Skin epidermis (tissue), 12 donors: ENCODE measurements at regions not wholly inside any gene's neighbourhood (a gene's known extent, or its start where the extent isn't known, plus 50 kb on each side); places are given as distances from the start of the nearest gene placed in this dataset.
A peak's percentile ranks its signal among the peaks of the same experiment; 100 is the strongest.

Source experiments
- H3K27ac ChIP-seq, 21 experiments: fragments of 200-600 bp; sonication (generic) in 11 of 21; one replicate each; pipeline ENCODE4 v1.5.0; 2020; ENCODE audit warnings: mild to moderate bottlenecking in 3 of 21, inconsistent platforms in 2 of 21, moderate library complexity in 2 of 21
- H3K4me3 ChIP-seq, 7 experiments: fragments of 200-600 bp; sonication (generic) in 2 of 7; one replicate each; pipeline ENCODE4 v1.5.0; 2020; ENCODE audit warnings: inconsistent platforms in 2 of 7, mild to moderate bottlenecking in 2 of 7, moderate library complexity in 1 of 7

DNA sequence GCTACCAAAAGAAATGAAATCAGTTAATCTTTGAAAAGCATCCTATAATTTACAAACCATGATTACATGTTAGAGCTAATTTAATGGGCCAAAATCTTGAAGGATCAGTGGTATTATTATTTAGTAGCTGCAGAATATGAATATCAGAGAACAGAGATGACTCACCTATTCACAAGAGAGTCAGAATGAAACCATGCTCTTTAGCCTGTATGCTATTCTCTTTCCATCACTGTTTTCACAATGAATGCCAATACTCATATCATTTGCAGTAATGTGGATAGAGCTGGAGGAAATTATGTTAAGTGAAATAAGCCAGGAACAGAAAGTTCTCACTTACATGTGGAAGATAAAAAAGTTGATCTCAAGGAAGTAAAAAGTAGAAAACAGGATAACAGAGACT, 414.1 kb downstream of the CENPC start:
- no peak overlapping the region for H3K4me3 ChIP-seq
- no peak overlapping the region for H3K27ac ChIP-seq

GRCh38 chr4:67130411-67130810, 414.9 kb downstream of the CENPC start:
- Histone ChIP-seq H3K4me3 (no peak overlapping the region), H3K27ac (no peak overlapping the region)

DNA sequence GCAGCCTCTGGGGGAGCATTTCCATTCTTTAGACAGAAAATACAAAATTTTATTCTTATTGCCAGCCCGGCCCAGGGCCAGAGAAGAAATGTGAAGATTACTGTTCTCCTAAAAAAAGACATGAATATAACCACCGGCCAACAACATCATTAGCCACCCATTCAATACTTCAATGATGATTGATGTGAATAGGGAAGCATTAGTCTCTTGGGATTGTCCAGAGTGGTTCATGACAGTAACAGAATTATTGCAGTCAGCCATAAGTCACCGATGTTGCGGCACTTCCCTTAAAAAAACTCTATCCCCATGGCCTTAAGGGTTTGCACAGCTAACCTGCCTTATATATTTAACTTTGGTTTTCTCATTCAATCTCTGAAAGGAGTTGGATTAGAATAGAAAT, 418.7 kb downstream of the CENPC start:
- Histone ChIP-seq H3K27ac (no peak overlapping the region), H3K4me3 (no peak overlapping the region)

GRCh38 chr4:67125636-67126514, 419.4 kb downstream of the CENPC start:
- no peak overlapping the region for H3K27ac ChIP-seq
- no peak overlapping the region for H3K4me3 ChIP-seq

DNA sequence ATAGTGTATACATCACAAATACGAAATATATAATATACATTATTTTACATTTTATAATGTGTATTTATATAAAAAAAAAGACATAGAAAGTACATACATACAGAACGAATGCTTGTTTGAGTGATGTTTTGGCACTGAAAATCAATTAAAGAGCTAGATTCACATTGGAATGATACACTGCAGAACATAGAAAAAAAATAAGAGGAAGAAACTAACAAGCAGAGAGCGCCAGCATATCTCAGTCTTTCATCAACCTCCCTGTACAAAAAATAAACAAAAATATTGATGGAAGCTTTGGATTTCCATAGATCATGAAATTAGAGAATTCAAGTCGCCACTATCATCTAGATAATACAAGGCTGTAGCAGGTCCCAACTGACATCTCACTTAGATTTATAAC, 420.6 kb downstream of the CENPC start:
- H3K4me3 ChIP-seq: no peak overlapping the region
- H3K27ac ChIP-seq: no peak overlapping the region

- Histone ChIP-seq H3K27ac (no peak overlapping the region), H3K4me3 (no peak overlapping the region)
Observed at GRCh38 chr4:67122029-67122428, 423.3 kb downstream of the CENPC start.

GRCh38 chr4:67120369-67120768, 424.9 kb downstream of the CENPC start:
- Histone ChIP-seq H3K4me3 (no peak overlapping the region), H3K27ac (no peak overlapping the region)

- H3K4me3 ChIP-seq: no peak overlapping the region
- no peak overlapping the region for H3K27ac ChIP-seq
Observed at GRCh38 chr4:67109276-67109675, 436.0 kb downstream of the CENPC start.

DNA sequence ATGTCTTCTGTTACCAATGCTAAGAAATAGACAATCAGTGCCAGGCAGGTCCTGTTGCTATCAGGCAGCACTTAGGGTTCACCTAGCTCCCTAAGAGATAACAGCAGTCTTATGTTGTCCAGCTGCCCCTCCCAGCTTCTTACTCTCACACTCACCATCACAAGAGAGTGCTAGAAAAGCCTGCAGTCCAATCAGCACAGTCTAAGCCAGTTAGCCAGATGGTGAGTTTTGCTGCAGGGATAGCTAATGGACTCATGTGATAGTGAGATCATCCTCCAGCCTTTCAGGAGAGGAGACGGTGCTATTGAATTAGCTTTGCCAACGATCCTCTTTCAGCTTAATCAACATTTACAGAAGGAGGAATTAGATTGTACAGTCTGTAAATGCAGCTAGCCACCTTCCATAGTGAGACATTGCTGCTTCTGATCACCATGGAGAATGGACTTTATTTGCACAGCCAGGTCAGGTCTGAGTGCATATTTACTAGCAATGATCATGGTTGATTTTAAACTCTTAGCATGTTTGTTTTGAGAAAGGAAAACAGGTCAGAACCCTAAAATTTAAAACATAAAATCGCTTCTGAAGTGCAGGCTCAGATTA, 438.3 kb downstream of the CENPC start:
- Histone ChIP-seq H3K27ac (no peak overlapping the region), H3K4me3 (no peak overlapping the region)

DNA sequence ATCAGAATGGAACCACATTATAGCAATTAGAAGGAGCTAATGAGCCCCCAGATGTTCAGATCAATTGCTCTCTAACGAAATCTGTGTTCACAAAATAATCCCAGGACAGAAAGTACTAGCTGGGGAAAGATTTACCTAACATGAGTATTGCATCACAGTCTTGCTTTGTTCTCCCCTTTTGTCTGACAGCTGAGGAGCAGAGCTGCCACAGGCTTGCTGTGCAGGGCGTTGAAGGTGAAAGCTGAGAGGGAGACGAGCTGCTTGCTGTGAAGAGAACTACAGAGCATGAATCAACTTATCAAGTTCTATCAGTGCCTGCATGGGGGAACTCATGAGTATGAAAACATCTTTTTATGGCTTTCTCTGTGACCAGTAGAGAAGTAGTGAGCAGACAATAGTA, 441.2 kb downstream of the CENPC start:
- Histone ChIP-seq H3K4me3 (no peak overlapping the region), H3K27ac (peak overlapping the region in 2 of 21 experiments; percentile 48 to 62)

- Histone ChIP-seq H3K27ac (peak overlapping the region in 1 of 21 experiments; percentile 48), H3K4me3 (no peak overlapping the region)
Observed at GRCh38 chr4:67103001-67103747, 442.1 kb downstream of the CENPC start.

DNA sequence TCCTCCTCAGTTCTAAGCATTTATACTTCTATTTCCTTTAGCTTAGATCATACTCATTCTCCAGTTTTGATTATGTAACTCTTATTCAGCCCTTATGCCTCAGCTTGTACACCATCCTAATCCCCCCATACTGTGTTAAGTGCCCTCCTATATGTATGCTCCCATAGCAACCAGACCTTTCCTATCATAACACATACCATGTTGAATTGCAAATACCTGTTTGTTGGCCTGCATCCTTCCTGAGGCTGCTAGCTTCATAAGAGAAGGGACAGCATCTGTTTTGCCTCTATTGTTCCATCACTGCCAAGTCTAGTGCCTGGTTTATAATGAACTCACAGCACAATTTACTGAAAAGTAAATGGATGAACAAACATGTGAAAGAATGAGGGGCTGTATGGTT, 443.7 kb downstream of the CENPC start:
- H3K4me3 ChIP-seq: no peak overlapping the region
- no peak overlapping the region for H3K27ac ChIP-seq

- Histone ChIP-seq H3K27ac (no peak overlapping the region), H3K4me3 (no peak overlapping the region)
Observed at GRCh38 chr4:67092351-67092750, 453.0 kb downstream of the CENPC start.

GRCh38 chr4:67091673-67092072, 453.6 kb downstream of the CENPC start:
- H3K4me3 ChIP-seq: no peak overlapping the region

DNA sequence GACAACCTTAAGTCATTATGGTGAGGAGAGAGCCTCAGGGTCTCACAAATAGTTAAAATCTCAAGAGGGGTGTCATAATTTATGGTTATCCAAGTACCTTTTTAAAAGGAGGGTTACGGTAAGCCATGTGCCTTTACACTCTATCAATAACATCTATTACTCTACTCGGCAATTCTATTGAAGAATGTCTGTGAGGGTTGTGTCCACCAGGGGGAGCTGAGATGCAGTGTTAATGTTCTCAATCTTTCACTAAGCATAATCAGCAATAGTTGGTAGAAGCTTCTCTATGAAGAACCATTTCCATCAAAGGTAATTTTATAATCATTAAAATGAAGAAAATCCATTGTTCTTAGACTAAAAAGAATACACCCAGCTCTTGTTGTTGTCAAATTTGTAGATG, 457.4 kb downstream of the CENPC start:
- H3K4me3 ChIP-seq: no peak overlapping the region
- no peak overlapping the region for H3K27ac ChIP-seq

More at GRCh38 chr4:67091673-67092072, 453.6 kb downstream of the CENPC start:
- no peak overlapping the region for H3K27ac ChIP-seq

DNA sequence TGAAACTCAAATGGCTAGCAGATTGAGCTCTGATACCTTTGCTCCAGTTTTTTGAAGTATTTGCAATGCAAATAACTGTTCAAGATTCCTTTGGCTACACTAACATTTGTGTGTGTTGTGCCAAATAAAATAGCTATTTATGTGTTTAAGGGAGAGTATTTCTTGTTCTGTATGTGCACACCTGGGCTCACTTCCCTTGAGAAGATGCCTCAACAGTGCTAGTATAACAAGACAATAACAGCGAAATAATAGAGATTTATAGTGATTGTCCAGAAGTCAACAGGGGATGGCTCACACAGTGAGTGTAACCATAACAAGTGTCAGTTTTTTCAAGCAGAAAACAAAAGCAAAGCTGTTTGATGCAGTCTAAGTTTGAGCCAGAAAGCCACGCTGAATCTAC, 460.5 kb downstream of the CENPC start:
- Histone ChIP-seq H3K27ac (no peak overlapping the region), H3K4me3 (no peak overlapping the region)

DNA sequence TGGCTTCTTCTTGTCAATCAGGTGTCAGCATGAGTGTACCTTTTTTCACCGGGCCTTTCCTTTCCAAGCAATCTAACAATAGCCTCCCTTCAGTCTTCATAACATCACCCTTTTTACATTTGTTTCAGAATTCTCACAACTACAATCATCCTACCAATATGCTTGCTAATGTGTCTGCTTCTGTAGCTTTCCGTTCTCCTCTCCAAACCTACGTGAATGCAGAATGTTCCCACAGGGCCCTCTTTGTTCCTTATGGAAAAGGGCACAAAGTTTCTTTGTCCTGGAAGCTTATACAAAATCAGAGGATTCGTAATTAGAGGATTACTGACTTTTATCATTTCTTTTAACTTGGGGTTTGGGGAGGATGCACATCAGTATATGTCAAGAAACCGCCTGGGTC, 461.8 kb downstream of the CENPC start:
- no peak overlapping the region for H3K4me3 ChIP-seq
- no peak overlapping the region for H3K27ac ChIP-seq

DNA sequence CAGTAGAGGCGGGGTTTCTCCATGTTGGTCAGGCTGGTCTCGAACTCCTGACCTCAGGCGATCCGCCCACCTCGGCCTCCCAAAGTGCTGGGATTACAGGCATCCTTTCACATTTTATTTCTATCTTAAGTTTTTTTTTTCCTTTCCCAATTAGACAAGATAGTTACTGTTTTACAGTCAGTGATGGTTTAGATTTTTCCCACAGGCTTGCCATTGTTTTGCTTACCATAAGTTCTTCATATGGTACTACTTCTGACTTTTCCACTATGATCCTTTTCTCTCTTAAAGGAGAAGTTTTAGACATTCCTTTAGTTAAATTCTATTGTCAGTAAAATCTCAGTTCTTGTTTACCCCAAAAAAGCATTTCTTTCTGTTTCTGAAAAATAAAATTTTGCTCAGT, 462.6 kb downstream of the CENPC start:
- H3K27ac ChIP-seq: no peak overlapping the region

DNA sequence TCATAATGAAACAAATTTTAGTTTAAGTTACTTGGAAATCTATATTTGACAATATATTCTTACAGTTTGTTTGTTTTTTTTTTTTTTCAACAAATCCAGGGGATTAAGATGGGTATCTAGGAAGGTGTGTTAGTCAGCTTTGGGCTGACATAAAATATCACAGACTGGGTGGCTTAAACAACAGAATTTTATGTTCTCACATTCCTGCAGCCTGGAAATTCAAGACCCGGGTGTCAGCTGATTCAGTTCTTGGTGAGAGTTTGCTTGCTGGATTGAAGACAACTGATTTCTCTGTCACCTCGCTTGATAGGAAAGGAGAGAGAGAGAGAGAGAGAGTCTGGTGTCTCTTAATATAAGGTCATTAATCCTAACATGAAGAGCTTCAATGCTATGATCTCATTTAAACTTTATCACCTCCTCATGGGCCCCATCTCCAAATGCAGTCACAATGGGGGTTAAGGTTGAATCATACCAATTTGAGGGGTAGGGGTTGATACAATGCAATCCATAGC, 465.2 kb downstream of the CENPC start:
- Histone ChIP-seq H3K27ac (no peak overlapping the region), H3K4me3 (no peak overlapping the region)

More for the DNA sequence above, 462.6 kb downstream of the CENPC start:
- H3K4me3 ChIP-seq: no peak overlapping the region

DNA sequence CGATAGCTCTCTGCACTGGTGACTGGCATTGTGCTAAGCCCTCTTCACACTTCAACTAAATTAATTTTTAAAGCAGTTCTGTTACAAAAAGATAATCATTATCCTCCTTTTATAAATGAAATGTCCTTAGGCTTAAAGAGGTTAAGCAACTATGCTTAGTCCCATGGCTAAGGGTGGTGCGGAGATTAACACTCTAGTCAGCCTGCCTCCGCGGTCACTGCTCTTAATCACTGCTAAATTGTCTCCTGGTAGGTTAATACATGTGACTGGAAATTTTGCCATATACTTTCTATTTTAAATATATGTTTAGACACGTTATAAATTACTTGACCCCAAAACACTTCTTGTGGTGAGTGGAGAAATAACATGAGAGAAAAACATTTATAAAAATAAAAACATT, 473.7 kb downstream of the CENPC start:
- H3K27ac ChIP-seq: no peak overlapping the region
- no peak overlapping the region for H3K4me3 ChIP-seq

DNA sequence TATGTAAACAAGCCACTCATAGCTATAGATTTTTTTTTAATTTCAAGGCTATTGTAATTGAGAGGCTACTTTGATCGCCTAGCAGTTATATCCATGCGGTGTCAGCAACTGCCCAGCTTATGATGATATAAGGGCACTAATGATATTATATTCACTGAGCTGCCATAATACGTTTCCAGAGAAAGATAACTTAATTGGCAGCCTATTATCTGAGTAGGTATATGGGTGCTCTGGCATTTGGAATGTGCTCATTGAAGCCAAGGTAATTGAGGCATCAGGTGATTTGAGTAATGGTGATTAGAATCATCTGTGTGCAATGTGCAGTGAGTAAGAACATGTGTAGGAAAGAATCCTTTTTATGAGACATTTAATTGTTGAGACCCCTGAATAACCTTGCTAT, 490.0 kb downstream of the CENPC start:
- no peak overlapping the region for H3K4me3 ChIP-seq
- no peak overlapping the region for H3K27ac ChIP-seq
